ENCODE measurements at regions not wholly inside any gene's neighbourhood (a gene's known extent, or its start where the extent isn't known, plus 50 kb on each side); places are given as distances from the start of the nearest gene placed in this dataset.

DNA sequence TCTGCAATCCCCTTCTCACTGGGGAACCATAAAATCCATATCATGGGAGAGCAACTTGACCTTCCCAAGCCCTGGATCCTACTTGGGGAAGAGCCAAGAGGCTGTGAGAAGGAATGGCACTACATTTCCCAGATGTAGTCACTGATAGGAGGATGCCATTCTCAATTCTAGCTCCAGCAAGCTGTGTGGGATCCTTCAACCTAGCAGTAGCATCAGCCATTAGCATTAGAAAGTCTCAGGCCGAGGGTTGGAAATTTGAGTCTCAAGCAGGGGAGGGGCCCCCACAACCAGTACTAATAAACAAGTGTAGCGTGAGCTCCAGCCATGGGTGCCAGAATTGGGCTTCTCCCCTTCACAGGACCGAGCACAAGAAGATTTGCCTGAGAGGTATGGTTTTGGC, 84.3 kb upstream of the NELL2 start:
- Histone ChIP-seq H3K4me3 (replicated peaks in 1 of 3; ENCODE audit: low read depth in 2 of 3, low read length in 3 of 3) (no peak overlapping the region), H3K36me3 (replicated peaks in 1 of 2; ENCODE audit: control insufficient read depth in 1 of 2, insufficient read depth in 2 of 2, low read length in 2 of 2) (no peaks in the 10 kb centered on the region), H3K4me1 (ENCODE audit: control insufficient read depth in 1 of 2, insufficient read depth in 2 of 2, low read length in 2 of 2) (no peaks in the 10 kb centered on the region), H4K20me1 (ENCODE audit: insufficient read depth, low read length) (no peaks in the 10 kb centered on the region), H3K9ac (ENCODE audit: insufficient read depth, low read length, poor library complexity, severe bottlenecking) (no peak overlapping the region), H3K4me2 (replicated peaks; ENCODE audit: extremely low read depth, low read length, poor library complexity, severe bottlenecking) (no peak overlapping the region), H3K27ac (ENCODE audit: low read depth in 1 of 2, low read length in 2 of 2) (no peak overlapping the region), H3K79me2 (ENCODE audit: insufficient read depth, low read length) (no peaks in the 10 kb centered on the region), H2AFZ (ENCODE audit: insufficient read depth, low read depth, low read length, poor library complexity, severe bottlenecking) (no peak overlapping the region), H3K27me3 (ENCODE audit: control insufficient read depth in 2 of 2, insufficient read depth in 2 of 2, low read length in 2 of 2) (no peaks in the 10 kb centered on the region), H3K9me3 (replicated peaks in 1 of 2; ENCODE audit: control insufficient read depth in 1 of 2, insufficient read depth in 1 of 2, low read length in 2 of 2) (peaks cover 0 to 5% of the 10 kb centered on the region in 2 donors)
- H3K27ac Mint-ChIP-seq, result no peak overlapping the region
- intact Hi-C loops (cut with micrococcal nuclease), result no loop called here
- H3K4me3 Mint-ChIP-seq, result no peak overlapping the region
- no peaks in the 10 kb centered on the region for H3K36me3 Mint-ChIP-seq
- peaks cover 0 to 1% (median 0%) of the 10 kb centered on the region in 3 donors for H3K27me3 Mint-ChIP-seq (ENCODE audit: low read depth in 3 of 3)
- TF ChIP-seq CTCF (IDR thresholded peaks at IDR 0.05), result no peak
- WGBS (ENCODE audit: insufficient coverage), result 100% methylated on average over 1 of the region's 3 CpGs
- no peaks in the 10 kb centered on the region for H3K4me1 Mint-ChIP-seq
- H3K9me3 Mint-ChIP-seq, result peaks cover 2 to 16% (median 7%) of the 10 kb centered on the region in 7 donors
- no peak for DNase-seq

- intact Hi-C loops (cut with micrococcal nuclease), result no loop called here
Observed at GRCh38 chr12:44947163-44947562, 71.0 kb upstream of the NELL2 start.

More at GRCh38 chr12:44947163-44947562, 71.0 kb upstream of the NELL2 start:
- no peak overlapping the region for H3K27ac Mint-ChIP-seq
- no peak overlapping the region for H3K9ac ChIP-seq (ENCODE audit: insufficient read depth, low read length, poor library complexity, severe bottlenecking)
- H3K27ac ChIP-seq (ENCODE audit: low read depth in 1 of 2, low read length in 2 of 2), result no peak overlapping the region
- no peaks in the 10 kb centered on the region for H3K36me3 ChIP-seq (replicated peaks in 1 of 2; ENCODE audit: control insufficient read depth in 1 of 2, insufficient read depth in 2 of 2, low read length in 2 of 2)
- peaks cover 2% of the 10 kb centered on the region for H3K4me1 Mint-ChIP-seq
- no peak overlapping the region for H3K4me2 ChIP-seq (replicated peaks; ENCODE audit: extremely low read depth, low read length, poor library complexity, severe bottlenecking)
- H3K9me3 Mint-ChIP-seq, result peaks cover 0 to 7% (median 0%) of the 10 kb centered on the region in 7 donors
- H3K4me1 ChIP-seq (ENCODE audit: control insufficient read depth in 1 of 2, insufficient read depth in 2 of 2, low read length in 2 of 2), result no peaks in the 10 kb centered on the region
- H3K27me3 ChIP-seq (ENCODE audit: control insufficient read depth in 2 of 2, insufficient read depth in 2 of 2, low read length in 2 of 2), result no peaks in the 10 kb centered on the region
- no peak for TF ChIP-seq CTCF (IDR thresholded peaks at IDR 0.05)
- no peak overlapping the region for H3K4me3 Mint-ChIP-seq
- peaks cover 0 to 7% (median 4%) of the 10 kb centered on the region in 3 donors for H3K27me3 Mint-ChIP-seq (ENCODE audit: low read depth in 3 of 3)
- no CpG with 5 or more reads among the region's 1 CpG for WGBS (ENCODE audit: insufficient coverage)
- no peaks in the 10 kb centered on the region for H3K36me3 Mint-ChIP-seq
- DNase-seq, result no peak
- no peaks in the 10 kb centered on the region for H3K79me2 ChIP-seq (ENCODE audit: insufficient read depth, low read length)
- no peak overlapping the region for H2AFZ ChIP-seq (ENCODE audit: insufficient read depth, low read depth, low read length, poor library complexity, severe bottlenecking)
- no peaks in the 10 kb centered on the region for H4K20me1 ChIP-seq (ENCODE audit: insufficient read depth, low read length)
- H3K9me3 ChIP-seq (replicated peaks in 1 of 2; ENCODE audit: control insufficient read depth in 1 of 2, insufficient read depth in 1 of 2, low read length in 2 of 2), result no peaks in the 10 kb centered on the region
- no peak overlapping the region for H3K4me3 ChIP-seq (replicated peaks in 1 of 3; ENCODE audit: low read depth in 2 of 3, low read length in 3 of 3)

Measured in CD14-positive monocyte (primary cell).